GM20431 (cell line): ENCODE measurements at regions not wholly inside any gene's neighbourhood (a gene's known extent, or its start where the extent isn't known, plus 50 kb on each side); places are given as distances from the start of the nearest gene placed in this dataset.
"Not testable (repeated sequence)": the region's sequence is repeated elsewhere in the genome, so short reads cannot be mapped to it uniquely, and the experiment has no call there.

Experiments used
- in situ Hi-C: fragments of 300-500 bp; cut with MseI, MboI; formaldehyde crosslinking; loops from one replicate; pipeline ENCODE4 v1.15.0; 2020; ENCODE audit warnings: low sequenced_read_pairs; ENCODE audit not compliant: unreplicated experiment

DNA sequence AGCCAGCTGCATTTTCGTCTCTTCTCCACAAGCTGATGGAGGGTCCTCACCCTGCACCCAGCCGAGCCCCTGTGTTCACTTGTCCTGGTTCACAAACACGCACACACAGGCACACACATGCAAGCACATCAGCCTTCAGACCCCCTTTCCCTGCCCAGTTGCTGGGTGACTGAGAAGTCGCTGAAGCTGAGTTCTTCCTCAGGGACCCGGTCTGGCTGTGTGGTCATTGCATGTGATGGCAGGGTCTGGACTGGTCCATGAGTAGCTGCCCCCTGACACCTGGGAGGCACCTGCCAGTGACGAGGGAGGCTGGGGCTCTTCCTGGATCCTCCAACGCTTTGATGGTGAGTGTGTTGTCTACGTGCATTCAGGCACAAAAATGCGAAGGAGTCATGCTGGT is 546.1 kb upstream of the SALL3 start:
- in situ Hi-C loops, result no loop called here

- in situ Hi-C loops, result no loop called here
Observed at GRCh38 chr18:78436110-78436509, 543.5 kb upstream of the SALL3 start.

DNA sequence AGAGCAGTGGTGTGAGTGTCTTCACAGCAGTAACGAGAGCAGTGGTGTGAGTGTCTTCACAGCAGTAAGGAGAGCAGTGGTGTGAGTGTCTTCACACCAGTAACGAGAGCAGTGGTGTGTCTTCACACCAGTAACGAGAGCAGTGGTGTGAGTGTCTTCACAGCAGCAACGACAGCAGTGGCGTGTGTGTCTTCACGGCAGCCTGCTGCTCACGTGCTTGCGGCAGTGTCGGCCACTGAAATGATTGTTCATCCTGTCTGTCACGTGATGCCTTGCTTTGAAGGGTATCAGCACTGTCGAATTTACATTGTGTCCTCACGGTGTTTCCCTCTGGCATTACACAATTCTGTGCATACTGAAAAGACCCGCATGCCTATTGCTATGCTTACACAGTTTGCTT is 541.4 kb upstream of the SALL3 start:
- in situ Hi-C loops, result not testable (repeated sequence)

DNA sequence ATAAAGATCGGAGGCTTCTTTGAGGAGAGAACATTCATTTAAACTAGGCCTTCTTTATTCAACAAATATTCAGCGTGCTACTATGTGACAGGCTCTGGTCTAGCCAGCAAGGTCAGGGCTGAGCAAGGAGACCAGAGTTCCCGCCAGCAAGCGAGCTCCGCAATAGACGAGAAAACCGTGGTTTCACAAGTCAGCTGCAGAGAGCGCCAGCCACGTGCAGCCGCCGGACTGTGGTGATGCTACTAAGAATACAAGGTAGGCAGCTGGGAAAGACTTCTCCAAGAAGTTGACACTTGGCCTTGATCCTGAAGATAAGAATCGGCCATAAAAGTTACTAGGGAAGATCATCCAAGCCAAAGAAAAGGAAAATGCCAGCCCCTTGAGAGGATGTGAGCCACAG is 533.7 kb upstream of the SALL3 start:
- in situ Hi-C loops, result no loop called here

GRCh38 chr18:78447211-78447610 is 532.4 kb upstream of the SALL3 start:
- in situ Hi-C loops, result no loop called here

GRCh38 chr18:78448106-78448505 is 531.5 kb upstream of the SALL3 start:
- in situ Hi-C loops, result no loop called here

GRCh38 chr18:78448591-78448990 is 531.0 kb upstream of the SALL3 start:
- in situ Hi-C loops, result no loop called here

DNA sequence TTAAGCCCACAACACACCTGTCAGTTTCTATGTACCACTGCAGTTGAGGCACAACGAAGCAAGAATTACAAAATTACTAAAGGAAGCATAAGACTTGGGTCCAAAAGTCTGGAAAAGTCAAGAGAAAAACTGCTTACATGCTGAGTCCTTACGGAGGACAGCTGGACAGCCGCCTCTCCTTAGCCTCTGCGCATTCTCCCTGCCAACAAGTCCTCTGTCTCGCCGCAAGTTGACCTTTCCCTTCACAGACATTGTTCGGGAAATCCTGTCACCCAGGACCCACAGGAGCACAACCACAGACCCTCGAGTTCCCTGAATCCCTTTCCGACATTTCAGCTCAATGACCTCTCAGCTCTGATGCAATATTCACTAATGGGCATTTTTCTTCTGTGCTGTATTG is 525.4 kb upstream of the SALL3 start:
- in situ Hi-C loops, result no loop called here

DNA sequence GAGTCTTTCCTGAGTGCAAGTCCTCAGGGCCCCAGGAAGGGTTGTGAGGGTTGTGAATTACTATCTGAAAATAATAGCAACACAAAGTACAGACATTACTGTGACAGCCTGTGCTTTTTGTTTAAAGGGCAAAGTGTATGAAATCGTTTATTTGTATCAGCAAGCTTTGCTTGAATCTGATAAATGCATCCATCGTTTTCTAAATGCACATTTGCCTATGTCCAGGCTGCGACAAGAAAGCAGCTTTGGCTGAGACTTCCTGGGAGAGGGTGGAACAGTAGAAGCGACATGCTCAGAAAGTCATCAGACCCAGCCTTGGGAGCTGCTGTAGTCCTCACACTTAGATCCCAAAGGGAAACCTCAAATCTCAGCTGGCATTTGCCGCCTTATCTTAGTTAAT is 524.2 kb upstream of the SALL3 start:
- in situ Hi-C loops, result no loop called here

GRCh38 chr18:78457011-78457410 is 522.6 kb upstream of the SALL3 start:
- in situ Hi-C loops, result no loop called here

DNA sequence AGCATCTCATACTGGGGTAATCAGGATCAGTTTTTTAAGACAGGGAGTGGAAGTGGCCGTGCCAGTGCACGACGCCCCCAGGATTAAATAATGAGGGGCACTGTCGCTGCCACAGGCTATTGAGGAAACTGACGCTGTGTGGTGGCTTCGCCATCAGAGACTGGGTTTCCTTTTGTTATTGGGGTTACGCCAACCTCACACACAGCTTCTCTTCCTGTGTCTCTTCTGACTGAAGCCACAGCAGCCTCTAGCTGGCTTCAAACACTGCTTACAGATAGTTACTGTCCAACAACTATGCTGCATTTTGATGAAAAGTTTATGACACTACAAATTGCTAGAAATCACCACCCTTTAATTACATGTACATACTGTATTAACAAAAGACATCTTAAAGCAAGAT is 521.9 kb upstream of the SALL3 start:
- in situ Hi-C loops, result no loop called here

GRCh38 chr18:78458356-78458755 is 521.3 kb upstream of the SALL3 start:
- in situ Hi-C loops, result no loop called here

GRCh38 chr18:78459668-78460067 is 520.0 kb upstream of the SALL3 start:
- in situ Hi-C loops, result no loop called here

- in situ Hi-C loops, result no loop called here
Observed at GRCh38 chr18:78460558-78460957, 519.1 kb upstream of the SALL3 start.

DNA sequence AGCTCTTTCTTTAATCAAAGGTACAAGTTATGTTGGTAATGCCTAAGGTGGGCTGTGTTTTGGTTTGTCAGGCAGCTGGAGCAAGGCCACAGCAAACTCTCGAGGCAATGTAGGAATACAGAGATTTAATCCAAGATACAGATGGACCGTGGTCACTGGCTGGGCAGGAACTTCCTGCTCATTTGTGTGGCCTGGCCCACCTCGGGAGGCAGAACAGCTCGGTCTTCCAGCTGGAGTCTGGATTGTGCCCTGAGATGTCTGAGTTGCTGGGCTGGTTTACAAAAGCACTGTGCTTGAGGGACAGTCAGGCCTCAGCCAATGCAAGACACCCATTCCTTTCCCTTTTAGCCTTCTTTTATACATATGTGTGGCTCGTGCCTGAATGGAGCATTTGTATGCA is 506.1 kb upstream of the SALL3 start:
- in situ Hi-C loops, result no loop called here

GRCh38 chr18:78477840-78478239 is 501.8 kb upstream of the SALL3 start:
- in situ Hi-C loops, result no loop called here

- in situ Hi-C loops, result no loop called here
Observed at GRCh38 chr18:78479443-78479842, 500.2 kb upstream of the SALL3 start.

DNA sequence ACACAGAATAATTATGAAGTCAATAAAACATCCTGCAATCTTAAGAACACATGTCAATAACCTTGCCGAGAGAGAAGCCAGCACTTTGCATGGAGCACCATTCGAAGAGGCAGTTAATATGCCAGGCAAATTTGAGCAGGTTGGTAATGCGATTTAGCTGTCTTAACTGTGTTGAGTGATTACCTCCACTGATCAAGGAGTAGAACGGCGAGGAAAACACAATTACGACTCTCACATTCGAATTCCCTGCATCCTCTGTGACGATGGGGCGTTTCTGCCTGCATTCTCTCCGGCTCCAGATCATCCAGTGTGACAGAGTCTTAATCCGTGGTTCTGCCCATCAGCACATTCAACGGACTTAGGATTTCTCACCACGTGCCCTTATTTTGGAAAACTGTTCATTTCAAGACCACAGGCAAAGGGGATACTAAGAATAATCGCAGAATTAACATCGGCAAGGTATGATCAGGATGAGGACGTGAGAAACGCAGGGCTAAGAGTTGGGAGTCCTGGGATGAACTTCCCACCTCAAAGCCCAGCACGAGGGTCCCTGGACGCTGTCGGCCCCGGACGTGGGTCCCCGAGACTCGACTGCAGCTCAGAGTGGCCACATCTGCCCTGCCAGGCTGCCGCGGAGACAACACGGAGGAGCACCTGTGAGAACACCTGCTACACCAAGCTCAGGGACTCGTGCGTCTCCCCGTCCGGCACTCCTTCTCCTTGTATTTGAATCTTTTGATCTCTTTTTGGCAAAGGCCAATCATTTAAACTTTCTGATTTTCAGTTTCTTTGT is 499.2 kb upstream of the SALL3 start:
- in situ Hi-C loops, result no loop called here

GRCh38 chr18:78482378-78482777 is 497.2 kb upstream of the SALL3 start:
- in situ Hi-C loops, result no loop called here

- in situ Hi-C loops, result no loop called here
Observed at GRCh38 chr18:78487649-78488048, 492.0 kb upstream of the SALL3 start.

DNA sequence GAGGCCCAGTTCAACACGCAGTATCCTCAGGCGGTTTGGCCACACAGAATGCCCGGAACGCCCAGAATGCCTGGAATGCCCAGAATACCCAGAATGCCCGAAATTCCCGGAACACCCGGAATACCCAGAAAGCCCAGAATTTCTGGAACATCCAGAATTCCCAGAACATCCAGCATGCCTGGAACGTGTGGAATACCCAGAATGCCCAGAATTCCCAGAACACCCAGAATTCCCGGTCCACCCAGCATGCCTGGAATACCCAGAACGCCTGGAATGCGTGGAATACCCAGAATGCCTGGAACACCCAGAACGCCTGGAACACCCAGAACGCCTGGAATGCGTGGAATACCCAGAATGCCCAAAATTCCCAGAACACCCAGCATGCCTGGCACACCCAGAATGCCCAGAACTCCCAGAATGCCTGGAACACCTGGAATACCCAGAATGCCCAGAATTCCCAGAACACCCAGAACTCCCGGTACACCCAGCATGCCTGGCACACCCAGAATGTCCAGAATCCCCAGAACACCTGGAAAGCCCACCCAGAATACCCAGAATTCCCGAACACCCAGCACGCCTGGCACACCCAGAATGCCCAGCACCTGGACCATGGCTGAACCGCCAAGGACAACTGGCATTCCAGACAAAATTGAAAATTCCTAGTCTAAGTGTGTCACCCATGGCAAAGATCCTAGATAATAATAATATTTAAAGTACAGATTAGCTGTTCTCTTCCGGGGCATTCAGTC is 487.4 kb upstream of the SALL3 start:
- in situ Hi-C loops, result no loop called here
